Sciatic nerve (tissue), 2 donors: ENCODE measurements at regions not wholly inside any gene's neighbourhood (a gene's known extent, or its start where the extent isn't known, plus 50 kb on each side); places are given as distances from the start of the nearest gene placed in this dataset.

Source experiments
- ATAC-seq: fragments of 200-7000 bp; cut with Tn5 transposase; one replicate; pipeline ENCODE4 v1.9.1; 2020; ENCODE audit warnings: mild to moderate bottlenecking, moderate library complexity
- DNase-seq: peaks from one replicate; pipeline ENCODE4 v3.0.0-alpha.2; 2020; ENCODE audit warnings: low spot score
- intact Hi-C: fragments of 100-400 bp; cut with DNase I; formaldehyde crosslinking; loops from one replicate; pipeline ENCODE4 v1.14.2; 2022
- donor health status: DM: no; HTN: no; CAD: no.
- donor health status: DM: no; HTN: no; CAD: no.

GRCh38 chr11:42234451-42234951 lies 775.0 kb upstream of the LRRC4C start:
- intact Hi-C loops: no loop called here
- no peak for ATAC-seq
- no peak for DNase-seq

GRCh38 chr11:42237701-42238235 lies 778.3 kb upstream of the LRRC4C start:
- intact Hi-C loops: no loop called here
- DNase-seq: no peak
- no peak for ATAC-seq

- DNase-seq: no peak
- intact Hi-C loops: no loop called here
- ATAC-seq: peak; percentile 79
These were observed 779.7 kb upstream of the LRRC4C start for GRCh38 chr11:42239188-42239587.

GRCh38 chr11:42243385-42243784 lies 783.9 kb upstream of the LRRC4C start:
- no peak for DNase-seq
- intact Hi-C loops: no loop called here
- no peak for ATAC-seq

- DNase-seq (no peak), ATAC-seq (no peak)
- intact Hi-C loops: no loop called here
These were observed 784.9 kb upstream of the LRRC4C start for GRCh38 chr11:42244376-42244775.

- ATAC-seq: no peak
- intact Hi-C loops: no loop called here
- no peak for DNase-seq
These were observed 789.9 kb upstream of the LRRC4C start for GRCh38 chr11:42249401-42249800.

- DNase-seq: no peak
- no peak for ATAC-seq
- intact Hi-C loops: no loop called here
These were observed 790.5 kb upstream of the LRRC4C start for GRCh38 chr11:42249956-42250355.

GRCh38 chr11:42251984-42252383 lies 792.5 kb upstream of the LRRC4C start:
- intact Hi-C loops: no loop called here
- ATAC-seq (no peak), DNase-seq (no peak)

- DNase-seq: no peak
- no peak for ATAC-seq
- intact Hi-C loops: no loop called here
These were observed 793.7 kb upstream of the LRRC4C start for GRCh38 chr11:42253156-42253555.

GRCh38 chr11:42255906-42256305 lies 796.5 kb upstream of the LRRC4C start:
- intact Hi-C loops: no loop called here
- no peak for ATAC-seq
- DNase-seq: no peak

GRCh38 chr11:42257534-42257933 lies 798.1 kb upstream of the LRRC4C start:
- intact Hi-C loops: no loop called here
- ATAC-seq (no peak), DNase-seq (no peak)

GRCh38 chr11:42265072-42265471 lies 805.6 kb upstream of the LRRC4C start:
- no peak for ATAC-seq

GRCh38 chr11:42271306-42271705 lies 811.9 kb upstream of the LRRC4C start:
- DNase-seq (no peak), ATAC-seq (no peak)
- intact Hi-C loops: no loop called here

More at GRCh38 chr11:42265072-42265471, 805.6 kb upstream of the LRRC4C start:
- no peak for DNase-seq
- intact Hi-C loops: no loop called here

- ATAC-seq (no peak), DNase-seq (no peak)
- intact Hi-C loops: no loop called here
These were observed 814.5 kb upstream of the LRRC4C start for GRCh38 chr11:42273977-42274376.

GRCh38 chr11:42296910-42297309 lies 837.5 kb upstream of the LRRC4C start:
- DNase-seq: no peak
- intact Hi-C loops: no loop called here
- ATAC-seq: no peak

GRCh38 chr11:42299780-42300179 lies 840.3 kb upstream of the LRRC4C start:
- ATAC-seq: no peak
- intact Hi-C loops: loop anchor here (5.0 kb wide), 1 partner anchor 1127 kb away; no protein-coding TSS in a partner anchor
- DNase-seq: no peak

GRCh38 chr11:42301777-42302176 lies 842.3 kb upstream of the LRRC4C start:
- no peak for ATAC-seq
- no peak for DNase-seq
- intact Hi-C loops: loop anchor here (5.0 kb wide), 1 partner anchor 1129 kb away; no protein-coding TSS in a partner anchor

- DNase-seq (no peak), ATAC-seq (no peak)
- intact Hi-C loops: no loop called here
These were observed 852.1 kb upstream of the LRRC4C start for GRCh38 chr11:42311514-42311913.

- no peak for DNase-seq
- intact Hi-C loops: no loop called here
- no peak for ATAC-seq
These were observed 852.5 kb upstream of the LRRC4C start for GRCh38 chr11:42311944-42312343.

GRCh38 chr11:42315267-42315666 lies 855.8 kb upstream of the LRRC4C start:
- intact Hi-C loops: no loop called here
- no peak for ATAC-seq
- no peak for DNase-seq

- ATAC-seq (no peak), DNase-seq (no peak)
- intact Hi-C loops: no loop called here
These were observed 856.4 kb upstream of the LRRC4C start for GRCh38 chr11:42315846-42316245.
